ENCODE measurements at regions not wholly inside any gene's neighbourhood (a gene's known extent, or its start where the extent isn't known, plus 50 kb on each side); places are given as distances from the start of the nearest gene placed in this dataset.
A peak's percentile ranks its signal among the peaks of the same experiment; 100 is the strongest.

GRCh38 chr3:42012935-42013690 is 51.2 kb upstream of the ULK4 start:
- peak; percentile 51 to 97 (median 82) for DNase-seq
- no peaks in the 10 kb centered on the region for H3K9me3 ChIP-seq
- intact Hi-C loops (cut with DNase I) = loop anchor here in 1 of 2 donors (10.0 kb wide), 1 partner anchor 82 kb away; the partner anchor contains the start of gene TRAK1
- peak overlapping the region; percentile 56 to 84 for H3K4me3 ChIP-seq
- peak; percentile 92 for ATAC-seq
- H3K27ac ChIP-seq = peak overlapping the region; percentile 92 to 100
- H3K27me3 ChIP-seq = no peaks in the 10 kb centered on the region
- H3K36me3 ChIP-seq = no peaks in the 10 kb centered on the region
- H3K4me1 ChIP-seq = peaks cover 0 to 47% of the 10 kb centered on the region in 2 donors
- TF ChIP-seq CTCF (IDR thresholded peaks at IDR 0.05) = no peak

DNA sequence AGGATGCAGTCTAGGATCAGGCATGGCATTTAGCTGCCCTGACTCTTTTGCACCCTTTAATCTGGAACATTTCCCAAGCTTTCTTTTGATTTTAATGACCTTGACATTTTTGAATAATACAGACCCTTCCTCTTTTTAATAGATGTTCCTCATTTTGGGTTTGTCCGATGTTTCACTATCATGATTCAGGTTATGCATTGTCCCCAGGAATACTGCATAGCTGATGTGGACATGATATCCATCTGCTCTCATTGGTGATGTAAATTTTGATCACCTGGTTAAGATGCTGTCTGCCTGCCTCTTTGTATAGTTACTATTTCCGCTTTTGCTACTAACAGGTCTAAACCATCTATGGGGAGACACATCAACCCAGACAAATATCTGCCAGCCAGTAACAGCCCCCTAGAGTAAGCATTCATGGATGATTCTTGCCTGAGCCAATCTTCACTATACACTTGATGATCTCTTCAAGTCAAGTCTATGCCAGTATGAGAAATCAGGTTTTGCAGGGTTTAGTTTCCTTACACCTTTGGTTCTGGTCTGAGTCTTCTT is 50.6 kb upstream of the ULK4 start:
- peak overlapping the region in 1 of 2 donors; percentile 84 for H3K4me3 ChIP-seq
- no peaks in the 10 kb centered on the region for H3K9me3 ChIP-seq
- no peak for TF ChIP-seq CTCF (IDR thresholded peaks at IDR 0.05)
- DNase-seq = no peak
- H3K36me3 ChIP-seq = no peaks in the 10 kb centered on the region
- no peak for ATAC-seq
- H3K27me3 ChIP-seq = no peaks in the 10 kb centered on the region
- intact Hi-C loops (cut with DNase I) = loop anchor here in 1 of 2 donors (10.0 kb wide), 1 partner anchor 82 kb away; the partner anchor contains the start of gene TRAK1
- peak overlapping the region in 1 of 2 donors; percentile 100 for H3K27ac ChIP-seq
- peaks cover 0 to 41% of the 10 kb centered on the region in 2 donors for H3K4me1 ChIP-seq
